NOMO-1 treated with DMSO at 0.1 percent for 48 hours (cell line): ENCODE measurements at regions not wholly inside any gene's neighbourhood (a gene's known extent, or its start where the extent isn't known, plus 50 kb on each side); places are given as distances from the start of the nearest gene placed in this dataset.
"Not testable (repeated sequence)": the region's sequence is repeated elsewhere in the genome, so short reads cannot be mapped to it uniquely, and the experiment has no call there.

Experiments
- DNase-seq: peaks from one replicate; lab custom pipeline; 2025; ENCODE audit not compliant: unreplicated experiment; lab: John Stamatoyannopoulos, UW

- DNase-seq = not testable (repeated sequence)
Observed at GRCh38 chr6:144433446-144433845, 148.3 kb downstream of the UTRN start.

- DNase-seq = no peak
Observed at GRCh38 chr6:144434308-144434990, 149.3 kb downstream of the UTRN start.

- no peak for DNase-seq
Observed at GRCh38 chr6:144435602-144436426, 150.7 kb downstream of the UTRN start.

GRCh38 chr6:144437105-144437504, 152.0 kb downstream of the UTRN start:
- no peak for DNase-seq

GRCh38 chr6:144438103-144438502, 153.0 kb downstream of the UTRN start:
- DNase-seq = no peak

- no peak for DNase-seq
Observed at GRCh38 chr6:144439016-144439415, 153.9 kb downstream of the UTRN start.

GRCh38 chr6:144441801-144442200, 156.7 kb downstream of the UTRN start:
- DNase-seq = not testable (repeated sequence)

GRCh38 chr6:144443157-144443556, 158.0 kb downstream of the UTRN start:
- no peak for DNase-seq

- DNase-seq = no peak
Observed at GRCh38 chr6:144447472-144447871, 162.3 kb downstream of the UTRN start.

GRCh38 chr6:144449218-144449617, 164.1 kb downstream of the UTRN start:
- DNase-seq = no peak

GRCh38 chr6:144449911-144450597, 164.9 kb downstream of the UTRN start:
- no peak for DNase-seq

- DNase-seq = no peak
Observed at GRCh38 chr6:144460327-144461095, 175.4 kb downstream of the UTRN start.

GRCh38 chr6:144462058-144462457, 176.9 kb downstream of the UTRN start:
- no peak for DNase-seq

GRCh38 chr6:144466716-144467115, 181.6 kb downstream of the UTRN start:
- no peak for DNase-seq

- no peak for DNase-seq
Observed at GRCh38 chr6:144467172-144467762, 182.1 kb downstream of the UTRN start.

GRCh38 chr6:144467921-144468320, 182.8 kb downstream of the UTRN start:
- no peak for DNase-seq

- no peak for DNase-seq
Observed at GRCh38 chr6:144468709-144469108, 183.6 kb downstream of the UTRN start.

GRCh38 chr6:144469144-144469575, 184.0 kb downstream of the UTRN start:
- DNase-seq = no peak

- DNase-seq = not testable (repeated sequence)
Observed at GRCh38 chr6:144470201-144470600, 185.1 kb downstream of the UTRN start.

- no peak for DNase-seq
Observed at GRCh38 chr6:144471986-144472385, 186.9 kb downstream of the UTRN start.

- no peak for DNase-seq
Observed at GRCh38 chr6:144474290-144474689, 189.2 kb downstream of the UTRN start.
